ENCODE measurements at regions not wholly inside any gene's neighbourhood (a gene's known extent, or its start where the extent isn't known, plus 50 kb on each side); places are given as distances from the start of the nearest gene placed in this dataset.

GRCh38 chr12:125434131-125434530, 368.9 kb downstream of the AACS start:
- H3K27me3 ChIP-seq (ENCODE audit: control insufficient read depth, insufficient read depth, low read length): no peaks in the 10 kb centered on the region
- no peak overlapping the region for H3K9ac ChIP-seq (ENCODE audit: low read length in 3 of 3)
- no peaks in the 10 kb centered on the region for H3K4me1 ChIP-seq (ENCODE audit: control insufficient read depth in 2 of 3, insufficient read depth in 2 of 3, low read depth in 1 of 3, low read length in 3 of 3)
- H3K36me3 ChIP-seq (ENCODE audit: control insufficient read depth in 2 of 3, insufficient read depth in 3 of 3, low read length in 3 of 3): no peaks in the 10 kb centered on the region
- H3K4me3 ChIP-seq (ENCODE audit: low read length in 3 of 3): no peak overlapping the region
- TF ChIP-seq CTCF (IDR thresholded peaks at IDR 0.05; ENCODE audit: borderline replicate concordance, extremely low read depth, insufficient read depth): no peak
- DNase-seq (no peak), FAIRE-seq (no peak)
- intact Hi-C loops (cut with DNase I): no loop called here
- H3K27ac ChIP-seq (ENCODE audit: low read depth in 2 of 2, low read length in 2 of 2): no peak overlapping the region
- no peaks in the 10 kb centered on the region for H3K9me3 ChIP-seq (ENCODE audit: control insufficient read depth in 2 of 3, insufficient read depth in 1 of 3, low read length in 3 of 3)

- Histone ChIP-seq H3K27ac (ENCODE audit: low read depth in 2 of 2, low read length in 2 of 2) (no peak overlapping the region), H3K9me3 (ENCODE audit: control insufficient read depth in 2 of 3, insufficient read depth in 1 of 3, low read length in 3 of 3) (no peaks in the 10 kb centered on the region), H3K27me3 (ENCODE audit: control insufficient read depth, insufficient read depth, low read length) (no peaks in the 10 kb centered on the region), H3K4me1 (ENCODE audit: control insufficient read depth in 2 of 3, insufficient read depth in 2 of 3, low read depth in 1 of 3, low read length in 3 of 3) (no peaks in the 10 kb centered on the region), H3K9ac (ENCODE audit: low read length in 3 of 3) (no peak overlapping the region), H3K4me3 (ENCODE audit: low read length in 3 of 3) (no peak overlapping the region), H3K36me3 (ENCODE audit: control insufficient read depth in 2 of 3, insufficient read depth in 3 of 3, low read length in 3 of 3) (no peaks in the 10 kb centered on the region)
- DNase-seq (no peak), FAIRE-seq (no peak)
- no peak for TF ChIP-seq CTCF (IDR thresholded peaks at IDR 0.05; ENCODE audit: borderline replicate concordance, extremely low read depth, insufficient read depth)
- intact Hi-C loops (cut with DNase I): no loop called here
Observed at GRCh38 chr12:125434936-125435443, 369.8 kb downstream of the AACS start.

- DNase-seq (no peak), FAIRE-seq (no peak)
- no peaks in the 10 kb centered on the region for H3K4me1 ChIP-seq (ENCODE audit: control insufficient read depth in 2 of 3, insufficient read depth in 2 of 3, low read depth in 1 of 3, low read length in 3 of 3)
- no peaks in the 10 kb centered on the region for H3K27me3 ChIP-seq (ENCODE audit: control insufficient read depth, insufficient read depth, low read length)
- H3K9me3 ChIP-seq (ENCODE audit: control insufficient read depth in 2 of 3, insufficient read depth in 1 of 3, low read length in 3 of 3): no peaks in the 10 kb centered on the region
- no peaks in the 10 kb centered on the region for H3K36me3 ChIP-seq (ENCODE audit: control insufficient read depth in 2 of 3, insufficient read depth in 3 of 3, low read length in 3 of 3)
- intact Hi-C loops (cut with DNase I): no loop called here
- no peak overlapping the region for H3K27ac ChIP-seq (ENCODE audit: low read depth in 2 of 2, low read length in 2 of 2)
- no peak overlapping the region for H3K9ac ChIP-seq (ENCODE audit: low read length in 3 of 3)
- TF ChIP-seq CTCF (IDR thresholded peaks at IDR 0.05; ENCODE audit: borderline replicate concordance, extremely low read depth, insufficient read depth): no peak
- H3K4me3 ChIP-seq (ENCODE audit: low read length in 3 of 3): no peak overlapping the region
Observed at GRCh38 chr12:125435871-125436270, 370.6 kb downstream of the AACS start.

- intact Hi-C loops (cut with DNase I): no loop called here
- FAIRE-seq: no peak
- no peaks in the 10 kb centered on the region for H3K36me3 ChIP-seq (ENCODE audit: control insufficient read depth in 2 of 3, insufficient read depth in 3 of 3, low read length in 3 of 3)
Observed at GRCh38 chr12:125436686-125437085, 371.5 kb downstream of the AACS start.

More at GRCh38 chr12:125436686-125437085, 371.5 kb downstream of the AACS start:
- H3K27me3 ChIP-seq (ENCODE audit: control insufficient read depth, insufficient read depth, low read length): no peaks in the 10 kb centered on the region
- H3K27ac ChIP-seq (ENCODE audit: low read depth in 2 of 2, low read length in 2 of 2): no peak overlapping the region
- H3K4me1 ChIP-seq (ENCODE audit: control insufficient read depth in 2 of 3, insufficient read depth in 2 of 3, low read depth in 1 of 3, low read length in 3 of 3): no peaks in the 10 kb centered on the region
- no peaks in the 10 kb centered on the region for H3K9me3 ChIP-seq (ENCODE audit: control insufficient read depth in 2 of 3, insufficient read depth in 1 of 3, low read length in 3 of 3)
- no peak overlapping the region for H3K9ac ChIP-seq (ENCODE audit: low read length in 3 of 3)
- TF ChIP-seq CTCF (IDR thresholded peaks at IDR 0.05; ENCODE audit: borderline replicate concordance, extremely low read depth, insufficient read depth): no peak
- no peak overlapping the region for H3K4me3 ChIP-seq (ENCODE audit: low read length in 3 of 3)
- no peak for DNase-seq
